GM19023 (cell line): ENCODE measurements at regions not wholly inside any gene's neighbourhood (a gene's known extent, or its start where the extent isn't known, plus 50 kb on each side); places are given as distances from the start of the nearest gene placed in this dataset.
"Not testable (repeated sequence)": the region's sequence is repeated elsewhere in the genome, so short reads cannot be mapped to it uniquely, and the experiment has no call there.

Experiments used
- ATAC-seq: cut with Tn5 transposase; IDR thresholded peaks from one replicate; pipeline ENCODE4 v1.9.1; 2021; ENCODE audit warnings: mild to moderate bottlenecking, moderate library complexity; ENCODE audit not compliant: unreplicated experiment

GRCh38 chr2:47728551-47728950, 54.4 kb upstream of the MSH6 start:
- no peak for ATAC-seq

GRCh38 chr2:47727956-47728355, 55.0 kb upstream of the MSH6 start:
- no peak for ATAC-seq

GRCh38 chr2:47726978-47727377, 56.0 kb upstream of the MSH6 start:
- not testable (repeated sequence) for ATAC-seq

GRCh38 chr2:47725808-47726207, 57.1 kb upstream of the MSH6 start:
- ATAC-seq = no peak

- ATAC-seq = peak; percentile 86
Measured at GRCh38 chr2:47724221-47724981, 58.5 kb upstream of the MSH6 start.

GRCh38 chr2:47721296-47721695, 61.6 kb upstream of the MSH6 start:
- ATAC-seq = no peak

- no peak for ATAC-seq
Measured at GRCh38 chr2:47720559-47720958, 62.4 kb upstream of the MSH6 start.

- ATAC-seq = no peak
Measured at GRCh38 chr2:47720036-47720435, 62.9 kb upstream of the MSH6 start.

GRCh38 chr2:47719099-47719498, 63.8 kb upstream of the MSH6 start:
- ATAC-seq = peak; percentile 55

- not testable (repeated sequence) for ATAC-seq
Measured at GRCh38 chr2:47716307-47716706, 66.6 kb upstream of the MSH6 start.

- no peak for ATAC-seq
Measured at GRCh38 chr2:47715552-47715951, 67.4 kb upstream of the MSH6 start.

GRCh38 chr2:47708801-47709499, 74.0 kb upstream of the MSH6 start:
- peak; percentile 88 for ATAC-seq

- ATAC-seq = no peak
Measured at GRCh38 chr2:47704287-47704686, 78.7 kb upstream of the MSH6 start.

- ATAC-seq = no peak
Measured at GRCh38 chr2:47699533-47700215, 83.3 kb upstream of the MSH6 start.

- not testable (repeated sequence) for ATAC-seq
Measured at GRCh38 chr2:47698436-47698972, 84.4 kb upstream of the MSH6 start.

- not testable (repeated sequence) for ATAC-seq
Measured at GRCh38 chr2:47697681-47698435, 85.1 kb upstream of the MSH6 start.

GRCh38 chr2:47697000-47697601, 85.8 kb upstream of the MSH6 start:
- peak; percentile 82 for ATAC-seq

GRCh38 chr2:47696478-47696831, 86.5 kb upstream of the MSH6 start:
- no peak for ATAC-seq

- ATAC-seq = no peak
Measured at GRCh38 chr2:47695800-47696477, 87.0 kb upstream of the MSH6 start.

- ATAC-seq = not testable (repeated sequence)
Measured at GRCh38 chr2:47694451-47694850, 88.5 kb upstream of the MSH6 start.
